ENCODE measurements at regions not wholly inside any gene's neighbourhood (a gene's known extent, or its start where the extent isn't known, plus 50 kb on each side); places are given as distances from the start of the nearest gene placed in this dataset.

GRCh38 chr1:164480285-164480907, 78.6 kb upstream of the PBX1 start:
- Histone ChIP-seq H3K4me2 (ENCODE audit: insufficient read depth, low read length) (no peak overlapping the region), H3K27ac (ENCODE audit: low read length) (no peak overlapping the region), H3K9ac (ENCODE audit: low read depth, low read length) (no peak overlapping the region), H4K20me1 (ENCODE audit: insufficient read depth, low read length) (no peaks in the 10 kb centered on the region), H3K79me2 (ENCODE audit: insufficient read depth, low read length) (no peaks in the 10 kb centered on the region), H2AFZ (ENCODE audit: low read depth, low read length) (no peak overlapping the region), H3K27me3 (ENCODE audit: insufficient read depth, low read length, poor library complexity) (peaks cover 3% of the 10 kb centered on the region), H3K4me3 (ENCODE audit: low read depth in 1 of 2, low read length in 2 of 2) (no peak overlapping the region), H3K36me3 (ENCODE audit: insufficient read depth, low read length) (no peaks in the 10 kb centered on the region), H3K9me3 (ENCODE audit: insufficient read depth, low read length, severe bottlenecking) (no peaks in the 10 kb centered on the region), H3K4me1 (ENCODE audit: insufficient read depth, low read length) (no peaks in the 10 kb centered on the region)
- TF ChIP-seq EZH2 (IDR thresholded peaks at IDR 0.05; ENCODE audit: borderline replicate concordance, low read depth, low read length, severe bottlenecking), result no peak
- TF ChIP-seq, protein P1, sequence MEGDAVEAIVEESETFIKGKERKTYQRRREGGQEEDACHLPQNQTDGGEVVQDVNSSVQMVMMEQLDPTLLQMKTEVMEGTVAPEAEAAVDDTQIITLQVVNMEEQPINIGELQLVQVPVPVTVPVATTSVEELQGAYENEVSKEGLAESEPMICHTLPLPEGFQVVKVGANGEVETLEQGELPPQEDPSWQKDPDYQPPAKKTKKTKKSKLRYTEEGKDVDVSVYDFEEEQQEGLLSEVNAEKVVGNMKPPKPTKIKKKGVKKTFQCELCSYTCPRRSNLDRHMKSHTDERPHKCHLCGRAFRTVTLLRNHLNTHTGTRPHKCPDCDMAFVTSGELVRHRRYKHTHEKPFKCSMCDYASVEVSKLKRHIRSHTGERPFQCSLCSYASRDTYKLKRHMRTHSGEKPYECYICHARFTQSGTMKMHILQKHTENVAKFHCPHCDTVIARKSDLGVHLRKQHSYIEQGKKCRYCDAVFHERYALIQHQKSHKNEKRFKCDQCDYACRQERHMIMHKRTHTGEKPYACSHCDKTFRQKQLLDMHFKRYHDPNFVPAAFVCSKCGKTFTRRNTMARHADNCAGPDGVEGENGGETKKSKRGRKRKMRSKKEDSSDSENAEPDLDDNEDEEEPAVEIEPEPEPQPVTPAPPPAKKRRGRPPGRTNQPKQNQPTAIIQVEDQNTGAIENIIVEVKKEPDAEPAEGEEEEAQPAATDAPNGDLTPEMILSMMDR (IDR thresholded peaks at IDR 0.05; ENCODE audit: borderline replicate concordance, extremely low read depth, low read length, poor library complexity, severe bottlenecking), result no peak
- ATAC-seq (ENCODE audit: insufficient read depth, low read depth), result no peak
- no peak for DNase-seq

- ATAC-seq (ENCODE audit: insufficient read depth, low read depth) (no peak), DNase-seq (no peak)
- H3K9me3 ChIP-seq (ENCODE audit: insufficient read depth, low read length, severe bottlenecking), result no peaks in the 10 kb centered on the region
- no peaks in the 10 kb centered on the region for H3K4me1 ChIP-seq (ENCODE audit: insufficient read depth, low read length)
- no peaks in the 10 kb centered on the region for H4K20me1 ChIP-seq (ENCODE audit: insufficient read depth, low read length)
- no peak overlapping the region for H3K4me3 ChIP-seq (ENCODE audit: low read depth in 1 of 2, low read length in 2 of 2)
- no peak overlapping the region for H3K27ac ChIP-seq (ENCODE audit: low read length)
- H2AFZ ChIP-seq (ENCODE audit: low read depth, low read length), result no peak overlapping the region
- no peak for TF ChIP-seq EZH2 (IDR thresholded peaks at IDR 0.05; ENCODE audit: borderline replicate concordance, low read depth, low read length, severe bottlenecking)
- TF ChIP-seq, protein P1 (IDR thresholded peaks at IDR 0.05; ENCODE audit: borderline replicate concordance, extremely low read depth, low read length, poor library complexity, severe bottlenecking), result no peak
- H3K36me3 ChIP-seq (ENCODE audit: insufficient read depth, low read length), result no peaks in the 10 kb centered on the region
- H3K4me2 ChIP-seq (ENCODE audit: insufficient read depth, low read length), result no peak overlapping the region
- no peaks in the 10 kb centered on the region for H3K27me3 ChIP-seq (ENCODE audit: insufficient read depth, low read length, poor library complexity)
- H3K79me2 ChIP-seq (ENCODE audit: insufficient read depth, low read length), result no peaks in the 10 kb centered on the region
- no peak overlapping the region for H3K9ac ChIP-seq (ENCODE audit: low read depth, low read length)
Observed at GRCh38 chr1:164495905-164496304, 63.1 kb upstream of the PBX1 start.

DNA sequence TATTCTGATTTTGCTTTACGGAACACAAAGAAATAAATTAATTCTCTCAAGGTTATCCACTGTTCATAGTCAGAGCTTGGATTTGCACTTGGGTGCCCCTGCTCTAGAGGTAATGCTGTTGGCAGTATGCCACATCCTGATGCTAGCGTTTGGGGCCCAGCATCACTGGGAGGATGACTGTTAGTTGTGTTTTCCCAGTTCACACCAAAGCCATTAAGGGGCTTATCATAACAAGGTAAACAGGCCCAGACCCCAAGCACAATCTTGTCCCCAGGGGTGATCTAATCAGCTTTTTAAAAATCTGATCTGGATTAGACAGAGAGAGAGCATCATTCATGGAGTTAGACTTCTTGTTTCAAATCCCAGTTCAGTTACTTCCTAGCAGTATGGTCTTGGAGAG, 60.2 kb upstream of the PBX1 start:
- no peaks in the 10 kb centered on the region for H3K27me3 ChIP-seq (ENCODE audit: insufficient read depth, low read length, poor library complexity)
- H3K9me3 ChIP-seq (ENCODE audit: insufficient read depth, low read length, severe bottlenecking), result no peaks in the 10 kb centered on the region
- H3K36me3 ChIP-seq (ENCODE audit: insufficient read depth, low read length), result no peaks in the 10 kb centered on the region
- no peak overlapping the region for H3K27ac ChIP-seq (ENCODE audit: low read length)
- no peak overlapping the region for H3K4me2 ChIP-seq (ENCODE audit: insufficient read depth, low read length)
- H3K4me1 ChIP-seq (ENCODE audit: insufficient read depth, low read length), result no peaks in the 10 kb centered on the region
- no peak overlapping the region for H2AFZ ChIP-seq (ENCODE audit: low read depth, low read length)
- H4K20me1 ChIP-seq (ENCODE audit: insufficient read depth, low read length), result no peaks in the 10 kb centered on the region
- TF ChIP-seq, protein P1 (IDR thresholded peaks at IDR 0.05; ENCODE audit: borderline replicate concordance, extremely low read depth, low read length, poor library complexity, severe bottlenecking), result no peak
- DNase-seq, result no peak
- H3K4me3 ChIP-seq (ENCODE audit: low read depth in 1 of 2, low read length in 2 of 2), result no peak overlapping the region
- H3K9ac ChIP-seq (ENCODE audit: low read depth, low read length), result no peak overlapping the region
- H3K79me2 ChIP-seq (ENCODE audit: insufficient read depth, low read length), result no peaks in the 10 kb centered on the region
- no peak for ATAC-seq (ENCODE audit: insufficient read depth, low read depth)

- Histone ChIP-seq H3K9ac (ENCODE audit: low read depth, low read length) (no peak overlapping the region), H3K27ac (ENCODE audit: low read length) (no peak overlapping the region), H4K20me1 (ENCODE audit: insufficient read depth, low read length) (no peaks in the 10 kb centered on the region), H2AFZ (ENCODE audit: low read depth, low read length) (no peak overlapping the region), H3K79me2 (ENCODE audit: insufficient read depth, low read length) (no peaks in the 10 kb centered on the region), H3K4me3 (ENCODE audit: low read depth in 1 of 2, low read length in 2 of 2) (no peak overlapping the region), H3K4me1 (ENCODE audit: insufficient read depth, low read length) (no peaks in the 10 kb centered on the region), H3K9me3 (ENCODE audit: insufficient read depth, low read length, severe bottlenecking) (no peaks in the 10 kb centered on the region), H3K27me3 (ENCODE audit: insufficient read depth, low read length, poor library complexity) (no peaks in the 10 kb centered on the region), H3K36me3 (ENCODE audit: insufficient read depth, low read length) (no peaks in the 10 kb centered on the region), H3K4me2 (ENCODE audit: insufficient read depth, low read length) (no peak overlapping the region)
- ATAC-seq (ENCODE audit: insufficient read depth, low read depth) (no peak), DNase-seq (no peak)
- TF ChIP-seq, protein P1 (IDR thresholded peaks at IDR 0.05; ENCODE audit: borderline replicate concordance, extremely low read depth, low read length, poor library complexity, severe bottlenecking), result no peak
- TF ChIP-seq EZH2 (IDR thresholded peaks at IDR 0.05; ENCODE audit: borderline replicate concordance, low read depth, low read length, severe bottlenecking), result no peak
Observed at GRCh38 chr1:164504749-164505148, 54.2 kb upstream of the PBX1 start.
